T47D (cell line): ENCODE measurements at regions not wholly inside any gene's neighbourhood (a gene's known extent, or its start where the extent isn't known, plus 50 kb on each side); places are given as distances from the start of the nearest gene placed in this dataset.
"Not testable (repeated sequence)": the region's sequence is repeated elsewhere in the genome, so short reads cannot be mapped to it uniquely, and the experiment has no call there.

Source experiments
- DNase-seq, 2 experiments: peaks; one replicate each; pipeline versions ENCODE4 v3.0.0 to v3.0.0-alpha.2; 2011 to 2012; ENCODE audit warnings: low read depth in 1 of 2, low spot score in 1 of 2
- JUND ChIP-seq: IDR thresholded peaks from 2 replicates; pipeline ENCODE4 v1.6.1; 2012; ENCODE audit warnings: low read depth
- in situ Hi-C: cut with HindIII; loops from 2 replicates; pipeline ENCODE4 v1.10.0; 2016; ENCODE audit warnings: low sequenced_read_pairs, low pct_unique_long_range_greater_than_20kb

DNA sequence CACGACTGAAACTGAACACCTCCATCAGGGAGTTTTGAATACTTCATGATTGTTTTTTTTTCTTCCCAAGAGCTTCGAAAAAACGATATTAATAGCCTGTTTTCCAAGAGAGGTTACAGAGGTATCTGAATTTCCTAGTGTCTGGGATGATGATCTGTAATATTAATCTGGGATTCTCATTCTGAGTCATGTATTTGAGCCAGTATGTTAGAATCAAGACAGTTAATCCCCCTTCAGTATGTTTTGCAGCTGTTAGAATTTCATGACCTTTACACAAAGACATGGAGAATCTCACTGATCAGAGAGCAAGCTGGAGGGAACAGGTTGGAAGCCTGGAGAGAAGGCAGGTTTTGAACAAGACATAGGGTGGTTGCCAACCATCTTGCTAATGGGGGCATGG is 234.5 kb upstream of the GAP43 start:
- in situ Hi-C loops: no loop called here
- no peak for TF ChIP-seq JUND
- DNase-seq: no peak

DNA sequence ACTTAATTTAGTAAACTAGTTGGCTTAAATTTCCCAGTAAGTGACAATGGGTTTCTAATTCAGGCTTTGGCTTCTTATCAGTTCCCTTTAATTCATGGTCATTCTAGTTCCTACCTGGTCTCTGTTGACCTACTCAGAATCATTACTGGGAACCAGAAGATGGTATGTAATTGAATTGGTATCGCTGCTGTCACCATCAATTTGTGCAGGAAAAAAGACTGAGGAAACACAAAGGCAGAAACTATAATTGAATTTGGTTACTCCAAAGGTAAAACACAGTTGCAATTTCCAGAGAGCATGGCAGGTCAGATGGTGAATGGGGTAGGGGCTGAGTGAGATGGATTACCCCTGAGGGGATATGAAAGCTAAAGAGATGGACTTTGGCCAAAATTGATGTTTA is 226.5 kb upstream of the GAP43 start:
- TF ChIP-seq JUND: no peak
- DNase-seq: no peak
- in situ Hi-C loops: no loop called here

DNA sequence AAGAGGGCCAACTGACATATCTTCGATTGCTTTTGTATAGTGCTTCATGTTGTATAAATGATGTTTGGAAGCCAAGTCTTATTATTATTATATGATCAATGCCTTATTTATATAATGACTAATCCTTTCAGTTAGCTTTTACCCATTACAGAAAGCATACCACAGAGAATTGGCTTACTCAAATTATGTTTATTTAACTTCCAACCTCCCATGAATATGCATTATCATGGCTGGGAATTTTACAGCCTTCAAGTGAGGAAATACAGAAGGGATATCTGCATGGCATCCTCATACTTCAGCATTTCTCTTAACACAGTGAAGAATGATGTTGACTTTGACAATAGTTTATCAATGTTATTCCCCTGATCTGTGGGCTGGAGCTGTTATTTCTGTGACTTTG is 225.9 kb upstream of the GAP43 start:
- no peak for TF ChIP-seq JUND
- in situ Hi-C loops: no loop called here
- no peak for DNase-seq

DNA sequence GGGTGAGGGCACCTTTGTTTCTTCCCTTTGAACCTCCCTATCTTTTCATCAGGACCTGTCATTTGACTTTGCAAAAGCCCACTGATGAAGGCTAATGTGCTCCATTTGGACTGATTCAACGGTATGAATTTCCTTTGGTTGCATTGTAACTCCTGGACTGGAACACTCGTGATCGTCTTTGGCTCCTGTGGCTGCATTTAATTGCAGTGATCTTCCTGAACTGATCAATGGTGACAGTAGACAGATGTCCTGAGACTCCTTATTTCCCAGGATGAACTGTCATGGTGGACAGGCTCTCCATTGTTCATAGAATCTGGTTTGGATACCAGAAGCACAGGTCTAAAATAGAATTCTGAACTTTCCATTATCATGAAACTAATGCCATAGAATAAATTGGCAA is 224.8 kb upstream of the GAP43 start:
- TF ChIP-seq JUND: no peak
- DNase-seq: no peak
- in situ Hi-C loops: no loop called here

DNA sequence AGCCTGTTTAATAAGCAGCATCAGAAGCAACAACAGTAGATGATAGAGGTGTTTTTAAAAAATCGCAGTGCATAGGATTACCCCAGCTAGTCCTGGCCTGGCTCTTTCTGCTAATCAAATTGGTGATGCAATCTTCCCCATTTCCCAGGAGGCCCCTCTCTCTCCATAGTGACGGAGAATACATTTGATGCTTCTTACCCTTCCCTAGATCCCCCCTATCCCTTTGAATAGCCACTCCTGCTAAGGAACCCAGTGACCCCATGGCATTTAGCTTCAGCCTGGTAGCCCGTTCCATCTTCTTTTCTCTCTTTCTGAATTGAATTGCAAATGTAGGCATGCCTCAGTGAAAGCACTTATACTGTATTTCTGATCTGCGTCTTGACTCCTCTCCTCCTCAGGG is 223.6 kb upstream of the GAP43 start:
- in situ Hi-C loops: no loop called here
- TF ChIP-seq JUND: no peak
- no peak for DNase-seq

DNA sequence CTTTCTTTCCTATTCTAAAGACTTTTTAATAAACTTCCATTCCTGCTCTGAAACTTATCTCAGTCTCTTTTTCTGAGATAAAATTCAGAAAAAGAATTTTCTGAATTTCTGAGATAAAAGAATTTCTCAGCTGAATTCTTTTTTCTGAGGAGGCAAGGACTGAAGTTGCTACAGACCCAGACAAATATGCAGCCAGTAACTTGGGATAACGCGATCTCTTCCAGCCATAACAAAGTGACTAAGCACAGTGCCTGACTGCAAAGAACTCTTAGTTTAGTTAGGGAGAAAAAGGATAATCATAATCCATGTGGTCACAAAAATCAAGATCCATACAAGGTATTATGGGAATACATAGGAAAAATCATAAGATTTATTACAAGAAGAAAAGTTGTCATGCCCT is 222.0 kb upstream of the GAP43 start:
- in situ Hi-C loops: no loop called here
- no peak for TF ChIP-seq JUND
- no peak for DNase-seq

DNA sequence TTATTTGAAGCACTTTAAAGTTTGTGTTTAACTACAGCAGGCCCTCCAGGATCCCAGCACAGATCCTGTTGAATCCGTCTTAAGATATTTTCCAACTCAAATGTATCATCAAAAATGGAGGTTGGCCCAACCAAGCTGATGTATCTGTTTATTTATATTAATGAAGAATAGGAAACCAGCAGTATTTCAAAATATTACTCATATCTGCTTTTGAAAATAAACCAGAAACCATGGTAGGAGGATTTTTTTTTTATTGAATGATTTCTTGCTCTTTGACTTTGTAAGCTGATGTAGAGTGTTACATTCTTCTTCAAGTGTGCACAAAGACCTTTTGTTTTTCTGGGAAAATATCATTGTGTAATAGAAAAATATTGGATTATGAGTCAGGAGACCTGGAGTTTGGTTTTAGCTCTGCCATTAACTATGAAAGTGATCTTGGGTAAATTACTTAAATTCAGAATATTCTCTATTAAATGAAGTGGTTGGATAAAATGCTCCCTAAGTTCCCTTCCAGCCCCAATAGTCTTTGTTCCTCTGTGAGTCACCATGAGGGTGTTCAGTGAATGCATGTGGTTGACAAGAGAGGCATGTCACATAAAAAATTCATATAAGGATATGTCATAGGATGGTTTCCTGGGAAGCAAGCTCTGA is 221.3 kb upstream of the GAP43 start:
- DNase-seq: no peak
- in situ Hi-C loops: no loop called here
- no peak for TF ChIP-seq JUND

DNA sequence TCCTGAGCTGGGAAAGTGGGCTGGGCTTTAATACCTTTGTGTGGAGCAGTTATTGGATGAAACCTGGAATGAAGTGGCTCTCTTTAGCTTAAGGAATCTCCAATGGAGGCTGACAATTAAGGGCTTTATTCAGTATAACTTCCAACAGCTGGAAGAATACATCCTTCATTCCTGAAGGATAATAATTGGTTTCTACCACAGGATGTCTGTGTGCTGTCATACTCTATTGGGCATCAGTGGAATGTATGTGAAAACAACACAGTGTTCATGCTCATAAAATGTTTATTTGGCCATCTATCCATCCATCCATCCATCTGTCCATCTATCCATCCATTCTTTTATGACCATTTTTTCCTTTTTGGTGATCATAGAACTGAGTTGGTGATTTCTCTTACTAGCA is 220.7 kb upstream of the GAP43 start:
- in situ Hi-C loops: no loop called here
- DNase-seq: no peak

DNA sequence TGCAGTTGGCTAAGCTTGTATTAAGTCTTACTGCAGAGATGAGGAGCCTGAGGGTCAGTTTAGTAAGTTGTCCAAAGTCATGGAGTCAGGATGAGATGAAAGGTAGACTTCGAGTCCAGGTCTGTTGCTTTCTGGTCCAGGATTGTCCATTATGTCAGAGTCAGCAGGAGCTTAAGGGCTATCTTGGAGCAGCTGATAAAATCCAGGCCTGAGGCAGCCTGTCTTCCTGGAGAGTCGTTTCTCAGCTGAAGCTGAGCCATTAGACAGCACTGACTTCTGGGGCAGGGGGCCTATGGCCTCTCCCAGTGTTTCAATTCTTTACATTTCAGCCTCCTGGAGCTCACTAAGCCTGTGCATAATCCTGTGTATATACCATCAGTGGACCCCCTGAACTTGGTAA is 219.5 kb upstream of the GAP43 start:
- in situ Hi-C loops: no loop called here
- no peak for DNase-seq
- no peak for TF ChIP-seq JUND

More for the DNA sequence above, 220.7 kb upstream of the GAP43 start:
- no peak for TF ChIP-seq JUND

DNA sequence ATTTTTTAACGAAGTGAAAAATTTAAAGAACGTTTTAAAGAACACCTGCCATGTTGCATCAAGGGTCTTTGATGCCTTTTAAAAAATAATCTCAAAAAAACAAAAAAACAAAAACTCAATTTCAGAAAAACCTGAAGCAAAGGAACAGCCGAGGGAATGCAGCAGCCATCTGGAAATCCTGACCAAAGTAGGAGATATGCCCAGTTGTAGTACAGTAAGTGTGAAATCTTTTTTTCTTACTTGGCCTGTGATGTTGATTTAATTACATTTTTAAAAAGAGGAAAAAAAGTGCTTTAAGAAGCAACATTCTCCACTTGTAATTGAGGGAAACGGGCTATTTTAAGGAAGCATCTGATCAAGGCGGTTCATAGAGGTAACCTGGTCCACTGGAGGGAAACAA is 213.7 kb upstream of the GAP43 start:
- in situ Hi-C loops: no loop called here
- no peak for TF ChIP-seq JUND
- no peak for DNase-seq

DNA sequence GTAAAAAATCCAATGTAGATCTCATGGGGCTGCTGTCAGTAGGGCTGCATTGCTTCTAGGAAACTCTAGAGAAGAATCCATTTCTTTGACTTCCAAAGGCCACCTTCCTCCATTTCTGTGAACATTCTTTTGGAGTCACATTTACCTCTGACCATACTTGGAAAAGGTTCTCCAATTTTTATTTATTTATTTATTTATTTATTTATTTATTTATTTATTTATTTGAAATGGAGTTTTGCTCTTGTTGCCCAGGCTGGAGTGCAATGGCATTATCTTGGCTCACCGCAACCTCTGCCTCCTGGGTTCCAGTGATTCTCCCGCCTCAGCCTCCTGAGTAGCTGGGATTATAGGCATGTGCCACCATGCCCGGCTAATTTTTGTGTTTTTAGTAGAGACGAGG is 208.7 kb upstream of the GAP43 start:
- in situ Hi-C loops, DNase-seq: not testable (repeated sequence)

DNA sequence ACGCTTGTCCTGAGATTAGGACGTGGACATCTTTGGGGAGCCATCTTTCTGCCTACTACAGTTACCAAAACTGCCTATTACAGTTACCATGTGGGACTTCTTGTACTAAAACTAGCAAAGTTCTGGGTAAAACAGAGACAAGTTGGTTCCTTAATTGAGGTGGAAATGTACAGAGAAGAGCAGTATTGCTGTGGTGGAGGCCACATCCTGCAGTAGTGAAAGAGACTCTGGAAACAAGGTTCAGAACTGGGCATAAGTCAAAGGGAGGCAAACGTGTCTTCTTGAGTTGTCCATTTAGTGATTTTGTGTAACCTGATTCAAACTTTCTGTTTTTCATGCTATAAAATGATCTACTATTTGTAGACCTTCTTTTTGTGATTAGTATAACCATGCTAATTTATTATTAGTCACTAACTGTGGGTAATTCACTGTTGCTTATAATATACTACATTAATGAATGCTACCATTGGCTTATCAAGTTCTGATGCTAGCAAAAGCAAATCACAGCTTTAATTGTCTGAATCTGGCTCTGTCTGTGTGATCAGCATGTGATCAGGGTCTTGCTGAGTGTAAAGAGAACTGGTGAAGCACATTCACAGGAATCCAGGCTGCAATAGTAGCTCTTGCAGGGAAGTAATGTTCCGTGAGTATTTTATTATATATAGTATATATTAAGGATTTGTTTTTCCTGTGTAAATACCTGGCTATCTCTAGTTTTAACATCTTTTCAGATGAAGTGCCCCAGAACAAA is 207.9 kb upstream of the GAP43 start:
- TF ChIP-seq JUND: no peak
- DNase-seq: no peak
- in situ Hi-C loops: no loop called here

DNA sequence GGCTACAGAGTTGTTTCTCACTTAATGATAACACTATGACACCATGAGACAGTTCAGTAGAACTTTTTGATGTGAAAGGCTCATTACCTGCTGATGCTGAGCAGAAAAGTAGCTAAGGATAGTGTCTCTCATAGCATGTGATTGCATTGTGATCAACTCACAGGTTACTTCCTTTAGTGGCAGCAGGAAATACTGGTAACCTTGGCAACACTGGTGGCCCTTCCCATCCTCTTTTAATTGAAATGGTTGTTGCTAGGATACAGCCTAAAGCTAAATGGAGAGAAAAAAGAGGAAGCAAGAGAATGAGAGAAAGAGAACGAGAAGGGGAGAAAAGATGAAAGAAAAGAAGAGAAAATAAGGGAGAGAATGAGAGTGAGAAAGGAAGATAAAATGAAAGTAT is 204.7 kb upstream of the GAP43 start:
- DNase-seq: no peak
- no peak for TF ChIP-seq JUND
- in situ Hi-C loops: no loop called here

DNA sequence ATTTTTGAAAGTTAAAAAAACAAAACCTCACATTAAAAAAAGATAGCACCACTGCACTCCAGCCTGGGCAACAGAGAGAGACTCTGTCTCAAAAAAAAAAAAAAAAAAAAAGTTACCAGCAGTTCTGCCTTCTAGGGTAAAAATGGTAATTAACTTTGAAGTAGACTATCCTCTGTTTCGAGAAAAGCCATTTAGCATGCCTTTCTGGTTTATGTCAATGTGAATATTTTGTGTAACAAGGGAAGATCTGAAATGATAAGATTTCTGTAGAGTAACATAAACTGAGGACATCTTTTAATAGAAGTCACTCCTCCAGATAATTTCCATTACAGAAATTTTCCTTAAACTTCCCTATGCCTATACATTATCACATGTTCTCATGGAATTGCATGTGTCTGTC is 203.2 kb upstream of the GAP43 start:
- DNase-seq: no peak
- in situ Hi-C loops: no loop called here
- no peak for TF ChIP-seq JUND
